ENCODE measurements at regions not wholly inside any gene's neighbourhood (a gene's known extent, or its start where the extent isn't known, plus 50 kb on each side); places are given as distances from the start of the nearest gene placed in this dataset.

GRCh38 chr4:146124023-146124680 is 51.4 kb upstream of the LSM6 start:
- ATAC-seq: no peak
- Mint-ChIP-seq H3K9me3 (peaks cover 0 to 10% (median 0%) of the 10 kb centered on the region in 9 donors), H3K36me3 (no peaks in the 10 kb centered on the region), H3K4me1 (peaks cover 0 to 4% (median 0%) of the 10 kb centered on the region in 4 donors), H3K4me3 (no peak overlapping the region), H3K27me3 (peaks cover 0 to 11% (median 7%) of the 10 kb centered on the region in 5 donors), H3K27ac (no peak overlapping the region)
- no peak for DNase-seq
- POLR2A ChIA-PET: interaction anchor here (0.7 kb wide), 1 partner anchor 315 kb away, joined by 3 read pairs; no protein-coding TSS in a partner anchor

GRCh38 chr4:146123231-146123630 is 52.3 kb upstream of the LSM6 start:
- peaks cover 0 to 10% (median 0%) of the 10 kb centered on the region in 9 donors for H3K9me3 Mint-ChIP-seq
- DNase-seq (no peak), ATAC-seq (no peak)
- H3K4me1 Mint-ChIP-seq: peaks cover 0 to 4% (median 0%) of the 10 kb centered on the region in 4 donors
- no peaks in the 10 kb centered on the region for H3K36me3 Mint-ChIP-seq
- no peak overlapping the region for H3K27ac Mint-ChIP-seq
- H3K27me3 Mint-ChIP-seq: peaks cover 0 to 16% (median 10%) of the 10 kb centered on the region in 5 donors
- POLR2A ChIA-PET: no interaction called here
- H3K4me3 Mint-ChIP-seq: no peak overlapping the region

DNA sequence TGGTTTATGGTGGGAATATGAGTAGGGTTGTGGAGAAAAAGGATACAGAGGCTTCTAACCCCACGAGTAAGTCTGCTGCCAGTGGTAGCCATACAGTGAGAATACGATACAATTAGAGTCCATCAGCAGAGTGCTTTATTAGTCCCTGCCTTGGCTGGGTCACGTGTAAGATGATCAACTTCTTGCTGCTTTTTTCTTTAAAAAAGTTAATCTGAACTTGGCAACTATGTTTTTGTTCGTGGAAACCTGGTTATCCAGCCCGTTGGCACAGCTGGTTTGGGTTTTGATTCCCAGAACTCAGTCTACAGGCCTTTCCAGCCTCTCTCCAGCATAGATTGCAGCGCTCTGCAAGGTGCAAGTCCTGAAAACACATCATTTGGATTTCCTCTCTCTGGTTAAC is 53.1 kb upstream of the LSM6 start:
- POLR2A ChIA-PET: no interaction called here
- no peak overlapping the region for H3K4me3 Mint-ChIP-seq
- peaks cover 0 to 4% (median 0%) of the 10 kb centered on the region in 4 donors for H3K4me1 Mint-ChIP-seq
- H3K27ac Mint-ChIP-seq: no peak overlapping the region
- H3K27me3 Mint-ChIP-seq: peaks cover 7 to 24% (median 15%) of the 10 kb centered on the region in 5 donors
- no peak for DNase-seq
- peaks cover 0 to 10% (median 0%) of the 10 kb centered on the region in 9 donors for H3K9me3 Mint-ChIP-seq
- H3K36me3 Mint-ChIP-seq: no peaks in the 10 kb centered on the region
- ATAC-seq: no peak

- peaks cover 10 to 30% (median 17%) of the 10 kb centered on the region in 5 donors for H3K27me3 Mint-ChIP-seq
Observed at GRCh38 chr4:146121757-146122156, 53.8 kb upstream of the LSM6 start.

DNA sequence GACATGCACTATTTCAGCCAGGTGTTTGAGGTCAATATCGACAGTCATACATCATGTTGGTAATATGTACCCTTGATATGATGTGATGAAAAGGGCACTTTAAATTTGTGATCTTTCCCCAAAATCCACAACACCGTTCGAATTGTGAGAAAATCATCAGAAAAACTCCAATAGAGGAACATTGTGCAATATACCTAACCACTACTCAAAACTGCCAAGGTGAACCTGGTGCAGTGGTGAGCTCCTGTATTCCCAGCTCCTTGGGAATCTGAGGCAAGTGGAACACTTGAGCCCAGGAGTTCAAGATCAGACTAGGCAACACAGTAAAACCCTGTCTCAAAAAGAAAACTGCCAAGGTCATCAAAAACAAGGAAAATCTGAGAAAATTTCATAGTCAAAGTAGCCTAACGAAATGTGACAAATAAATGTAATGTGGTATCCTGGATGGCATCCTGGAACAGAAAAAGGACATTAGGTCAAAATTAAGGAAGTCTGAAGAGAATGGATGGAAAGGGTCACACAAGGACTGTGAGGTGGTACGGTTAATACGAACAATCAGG is 55.6 kb upstream of the LSM6 start:
- DNase-seq: no peak
- Mint-ChIP-seq H3K27ac (no peak overlapping the region), H3K36me3 (no peaks in the 10 kb centered on the region), H3K4me3 (no peak overlapping the region), H3K9me3 (peaks cover 0 to 4% (median 0%) of the 10 kb centered on the region in 9 donors), H3K4me1 (peaks cover 0 to 4% (median 0%) of the 10 kb centered on the region in 4 donors), H3K27me3 (peaks cover 12 to 36% (median 22%) of the 10 kb centered on the region in 5 donors)
- no peak for ATAC-seq
- POLR2A ChIA-PET: no interaction called here

More at GRCh38 chr4:146121757-146122156, 53.8 kb upstream of the LSM6 start:
- DNase-seq (no peak), ATAC-seq (no peak)
- peaks cover 0 to 10% (median 0%) of the 10 kb centered on the region in 9 donors for H3K9me3 Mint-ChIP-seq
- no peaks in the 10 kb centered on the region for H3K36me3 Mint-ChIP-seq
- H3K4me1 Mint-ChIP-seq: peaks cover 0 to 4% (median 0%) of the 10 kb centered on the region in 4 donors
- H3K4me3 Mint-ChIP-seq: no peak overlapping the region
- H3K27ac Mint-ChIP-seq: no peak overlapping the region
- POLR2A ChIA-PET: no interaction called here

DNA sequence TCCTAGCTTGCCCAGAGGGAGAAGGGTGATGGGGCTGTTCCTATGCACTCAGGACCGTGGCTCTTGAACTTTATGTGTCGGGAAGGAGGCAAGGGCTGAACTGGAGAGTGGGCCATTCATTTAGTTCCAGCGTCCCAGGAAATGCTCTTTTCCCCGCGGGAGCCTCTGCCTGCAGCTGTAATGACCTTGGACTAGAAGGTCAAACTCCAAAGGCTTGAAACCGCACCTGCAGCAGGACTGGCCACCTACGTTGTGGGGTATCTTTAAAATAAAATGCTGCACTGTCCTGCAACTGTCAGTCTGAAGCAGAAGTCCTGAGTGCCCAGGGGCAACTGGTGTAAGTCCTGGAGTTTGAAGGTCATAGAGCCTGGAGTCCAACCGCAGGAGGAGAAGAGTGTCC is 61.5 kb upstream of the LSM6 start:
- Mint-ChIP-seq H3K9me3 (peaks cover 0 to 4% (median 0%) of the 10 kb centered on the region in 9 donors), H3K4me3 (no peak overlapping the region), H3K27me3 (peaks cover 16 to 53% (median 35%) of the 10 kb centered on the region in 5 donors), H3K36me3 (no peaks in the 10 kb centered on the region), H3K4me1 (peaks cover 0 to 22% (median under 1%) of the 10 kb centered on the region in 4 donors), H3K27ac (no peak overlapping the region)
- POLR2A ChIA-PET: no interaction called here
- no peak for DNase-seq
- no peak for ATAC-seq

DNA sequence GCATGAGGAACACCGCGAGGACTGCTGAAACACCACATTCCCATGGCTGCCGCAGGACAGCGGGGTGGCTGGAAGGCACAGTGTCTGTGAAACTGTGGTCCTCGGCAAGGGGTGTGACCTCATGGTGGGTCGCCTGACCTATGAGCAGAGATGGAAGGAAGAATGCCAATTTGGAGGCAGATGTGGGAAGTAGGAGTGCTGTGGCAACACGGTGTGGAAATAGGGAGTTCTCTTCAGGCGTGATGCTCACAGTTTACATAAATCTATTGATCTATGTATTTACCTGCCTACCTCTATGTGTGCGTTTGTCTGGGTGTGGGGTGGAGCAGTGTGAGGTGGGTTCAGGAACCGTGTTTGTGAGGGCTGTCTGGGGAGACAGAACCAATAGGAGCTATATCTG is 62.3 kb upstream of the LSM6 start:
- Mint-ChIP-seq H3K36me3 (no peaks in the 10 kb centered on the region), H3K27ac (no peak overlapping the region), H3K4me1 (peaks cover 0 to 22% (median under 1%) of the 10 kb centered on the region in 4 donors), H3K4me3 (no peak overlapping the region), H3K9me3 (peaks cover 0 to 4% (median 0%) of the 10 kb centered on the region in 9 donors), H3K27me3 (peaks cover 16 to 44% (median 33%) of the 10 kb centered on the region in 5 donors)
- no peak for ATAC-seq
- no peak for DNase-seq
- POLR2A ChIA-PET: no interaction called here

- DNase-seq (no peak), ATAC-seq (no peak)
- no peak overlapping the region for H3K27ac Mint-ChIP-seq
- peaks cover 12 to 36% (median 25%) of the 10 kb centered on the region in 5 donors for H3K27me3 Mint-ChIP-seq
- no peaks in the 10 kb centered on the region for H3K36me3 Mint-ChIP-seq
- H3K4me3 Mint-ChIP-seq: no peak overlapping the region
- no peaks in the 10 kb centered on the region for H3K9me3 Mint-ChIP-seq
- peaks cover 0 to 22% (median under 1%) of the 10 kb centered on the region in 4 donors for H3K4me1 Mint-ChIP-seq
- POLR2A ChIA-PET: no interaction called here
Observed at GRCh38 chr4:146112389-146112788, 63.1 kb upstream of the LSM6 start.

DNA sequence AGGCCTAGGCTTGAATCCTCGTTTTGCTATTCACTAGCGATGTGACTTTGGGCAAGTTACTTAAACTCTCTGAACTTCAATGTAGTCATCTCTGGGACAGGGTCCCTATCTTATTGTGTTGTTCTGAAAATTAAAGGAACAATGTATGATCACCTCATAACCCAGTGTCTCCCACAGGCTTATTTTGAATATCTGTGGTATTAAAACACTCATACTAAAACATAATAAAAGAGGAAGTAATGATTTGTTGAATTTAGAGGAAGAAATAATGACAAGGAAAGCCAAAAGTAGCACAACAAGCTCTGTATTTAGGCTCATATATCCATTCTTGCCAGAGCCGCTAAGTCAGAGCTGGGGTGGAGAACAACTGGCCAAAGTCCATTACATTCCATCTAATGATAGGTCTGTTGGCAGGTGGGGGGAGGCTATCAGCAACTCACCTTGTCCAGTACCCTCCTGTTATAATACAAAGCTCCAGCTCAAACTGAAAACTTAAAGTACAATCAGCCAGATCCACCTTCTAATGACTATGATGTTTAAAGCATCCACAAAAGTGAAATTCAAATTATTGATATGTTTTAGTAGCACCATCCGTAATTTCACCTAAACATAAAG is 64.5 kb upstream of the LSM6 start:
- H3K4me3 Mint-ChIP-seq: no peak overlapping the region
- H3K27me3 Mint-ChIP-seq: peaks cover 7 to 25% (median 15%) of the 10 kb centered on the region in 5 donors
- POLR2A ChIA-PET: no interaction called here
- no peaks in the 10 kb centered on the region for H3K36me3 Mint-ChIP-seq
- H3K9me3 Mint-ChIP-seq: no peaks in the 10 kb centered on the region
- no peak overlapping the region for H3K27ac Mint-ChIP-seq
- DNase-seq (no peak), ATAC-seq (no peak)
- H3K4me1 Mint-ChIP-seq: peaks cover 0 to 22% (median under 1%) of the 10 kb centered on the region in 4 donors

GRCh38 chr4:146108756-146109155 is 66.8 kb upstream of the LSM6 start:
- DNase-seq: no peak
- peaks cover 0 to 22% (median under 1%) of the 10 kb centered on the region in 4 donors for H3K4me1 Mint-ChIP-seq
- H3K27me3 Mint-ChIP-seq: peaks cover 5 to 16% (median 12%) of the 10 kb centered on the region in 5 donors
- H3K36me3 Mint-ChIP-seq: no peaks in the 10 kb centered on the region
- no peaks in the 10 kb centered on the region for H3K9me3 Mint-ChIP-seq
- H3K27ac Mint-ChIP-seq: no peak overlapping the region
- POLR2A ChIA-PET: no interaction called here
- ATAC-seq: no peak
- H3K4me3 Mint-ChIP-seq: no peak overlapping the region

DNA sequence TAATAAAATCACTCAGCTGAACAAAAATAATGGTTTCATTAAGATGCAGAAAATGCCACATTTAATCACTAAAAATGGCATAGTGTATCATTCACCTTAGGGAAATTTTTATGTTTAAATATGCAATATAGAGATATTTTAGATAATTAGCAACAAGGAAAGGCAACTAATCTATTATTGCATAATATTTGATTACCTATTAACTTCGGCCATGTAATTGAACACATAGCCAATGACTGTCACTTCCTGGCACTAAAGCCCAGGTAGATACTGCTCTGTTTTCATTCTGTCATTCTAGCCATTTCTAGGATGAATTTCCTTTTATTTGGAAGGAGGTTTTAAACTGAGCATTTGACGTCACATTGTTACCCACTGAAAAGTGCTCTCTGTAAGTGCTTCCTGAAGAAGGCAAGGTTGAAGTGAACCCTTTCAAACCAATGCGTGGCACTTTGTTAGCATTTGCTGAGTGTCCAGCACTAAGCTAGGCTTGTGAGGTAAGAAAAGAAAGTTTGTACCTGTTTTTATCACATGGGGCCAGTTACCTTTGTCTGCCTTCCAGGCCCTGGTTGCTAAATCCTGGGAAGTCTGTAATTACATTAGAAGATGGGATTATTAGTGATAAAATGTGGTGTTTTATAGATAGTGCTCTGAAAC is 67.8 kb upstream of the LSM6 start:
- Mint-ChIP-seq H3K27ac (no peak overlapping the region), H3K4me3 (no peak overlapping the region), H3K4me1 (peaks cover 0 to 18% (median 0%) of the 10 kb centered on the region in 4 donors), H3K9me3 (no peaks in the 10 kb centered on the region), H3K27me3 (peaks cover 0 to 9% (median 5%) of the 10 kb centered on the region in 5 donors), H3K36me3 (no peaks in the 10 kb centered on the region)
- POLR2A ChIA-PET: no interaction called here
- ATAC-seq: no peak
- DNase-seq: no peak

- POLR2A ChIA-PET: no interaction called here
- Mint-ChIP-seq H3K27me3 (peaks cover 0 to 10% (median 3%) of the 10 kb centered on the region in 5 donors), H3K4me1 (peaks cover 0 to 2% (median 0%) of the 10 kb centered on the region in 4 donors), H3K36me3 (no peaks in the 10 kb centered on the region), H3K9me3 (peaks cover 0 to 3% (median 0%) of the 10 kb centered on the region in 9 donors), H3K27ac (no peak overlapping the region), H3K4me3 (no peak overlapping the region)
- no peak for DNase-seq
- no peak for ATAC-seq
Observed at GRCh38 chr4:146105464-146105863, 70.1 kb upstream of the LSM6 start.

DNA sequence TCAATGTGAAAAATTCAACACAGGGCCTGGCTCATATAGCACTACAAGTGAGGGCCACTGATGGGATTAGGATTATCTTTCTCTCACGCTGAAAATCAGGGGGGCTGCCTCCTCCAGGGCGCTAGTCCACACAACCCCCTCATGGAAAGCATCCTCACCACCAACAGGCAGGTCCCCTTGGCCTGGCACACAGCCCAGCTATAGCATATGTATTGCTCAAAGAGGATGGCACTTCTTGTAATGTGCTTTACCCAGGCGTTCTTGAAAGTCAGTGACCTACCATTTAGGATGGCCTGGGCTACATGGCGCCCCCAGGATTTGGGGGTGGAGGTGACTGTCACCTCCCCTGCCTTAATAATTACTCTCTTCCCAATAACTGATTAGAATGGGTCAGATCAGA is 71.0 kb upstream of the LSM6 start:
- POLR2A ChIA-PET: no interaction called here

More for the DNA sequence above, 71.0 kb upstream of the LSM6 start:
- ATAC-seq (no peak), DNase-seq (no peak)
- Mint-ChIP-seq H3K4me1 (no peaks in the 10 kb centered on the region), H3K9me3 (peaks cover 0 to 3% (median 0%) of the 10 kb centered on the region in 9 donors), H3K36me3 (no peaks in the 10 kb centered on the region), H3K4me3 (no peak overlapping the region), H3K27me3 (peaks cover 0 to 7% (median 3%) of the 10 kb centered on the region in 5 donors), H3K27ac (no peak overlapping the region)
